HUES64 (cell line): ENCODE measurements at regions not wholly inside any gene's neighbourhood (a gene's known extent, or its start where the extent isn't known, plus 50 kb on each side); places are given as distances from the start of the nearest gene placed in this dataset.
"Not testable (repeated sequence)": the region's sequence is repeated elsewhere in the genome, so short reads cannot be mapped to it uniquely, and the experiment has no call there.

Source experiments
- H3K27ac ChIP-seq: 2 replicates; pipeline ENCODE4 v1.7.0; 2013; ENCODE audit warnings: low read depth, low read length, inconsistent platforms
- H3K27me3 ChIP-seq: 2 replicates; pipeline ENCODE4 v1.6.1; 2013; ENCODE audit warnings: mild to moderate bottlenecking, low read length; ENCODE audit not compliant: insufficient read depth
- H3K36me3 ChIP-seq: 2 replicates; pipeline ENCODE4 v1.6.1; 2013; ENCODE audit warnings: mild to moderate bottlenecking, low read length; ENCODE audit not compliant: insufficient read depth
- H3K4me1 ChIP-seq: 2 replicates; pipeline ENCODE4 v1.6.1; 2013; ENCODE audit warnings: mild to moderate bottlenecking, low read length, moderate library complexity; ENCODE audit not compliant: insufficient read depth
- H3K4me3 ChIP-seq: 2 replicates; pipeline ENCODE4 v1.5.1; 2013; ENCODE audit warnings: mild to moderate bottlenecking, low read length, moderate library complexity
- H3K9ac ChIP-seq: 2 replicates; pipeline ENCODE4 v1.6.1; 2013; ENCODE audit warnings: mild to moderate bottlenecking, low read depth, low read length
- H3K9me3 ChIP-seq: 2 replicates; pipeline ENCODE4 v1.6.1; 2013; ENCODE audit warnings: low read depth, low read length; ENCODE audit not compliant: insufficient read depth
- WGBS: fragments of 150-250, 120-280 bp; methylation state at CpG from one replicate; pipeline ENCODE4 v1.1.7; 2013; ENCODE audit warnings: missing lambda C conversion rate; 5-methylcytosine and 5-hydroxymethylcytosine counted together

GRCh38 chr13:70792121-70792520 is 683.9 kb upstream of the KLHL1 start:
- H3K9ac ChIP-seq = no peak overlapping the region
- H3K9me3 ChIP-seq = no peaks in the 10 kb centered on the region
- WGBS = 82% methylated on average over 2 of the region's 2 CpGs
- H3K36me3 ChIP-seq = no peaks in the 10 kb centered on the region
- no peaks in the 10 kb centered on the region for H3K4me1 ChIP-seq
- no peaks in the 10 kb centered on the region for H3K27me3 ChIP-seq
- H3K27ac ChIP-seq = no peak overlapping the region
- no peak overlapping the region for H3K4me3 ChIP-seq

GRCh38 chr13:70789751-70790150 is 681.5 kb upstream of the KLHL1 start:
- Histone ChIP-seq H3K9me3 (no peaks in the 10 kb centered on the region), H3K4me1 (no peaks in the 10 kb centered on the region), H3K4me3 (no peak overlapping the region), H3K9ac (no peak overlapping the region), H3K36me3 (no peaks in the 10 kb centered on the region), H3K27ac (no peak overlapping the region), H3K27me3 (no peaks in the 10 kb centered on the region)

- whole genome bisulfite sequencing = 92% methylated on average over 3 of the region's 3 CpGs
- Histone ChIP-seq H3K4me1 (no peaks in the 10 kb centered on the region), H3K36me3 (no peaks in the 10 kb centered on the region)
Measured at GRCh38 chr13:70788074-70788473, 679.8 kb upstream of the KLHL1 start.

GRCh38 chr13:70784207-70784989 is 676.1 kb upstream of the KLHL1 start:
- Histone ChIP-seq H3K4me1 (no peaks in the 10 kb centered on the region), H3K27ac (no peak overlapping the region), H3K27me3 (no peaks in the 10 kb centered on the region), H3K9me3 (no peaks in the 10 kb centered on the region), H3K36me3 (no peaks in the 10 kb centered on the region), H3K4me3 (no peak overlapping the region), H3K9ac (no peak overlapping the region)
- 97% methylated on average over 3 of the region's 3 CpGs for WGBS

More at GRCh38 chr13:70788074-70788473, 679.8 kb upstream of the KLHL1 start:
- Histone ChIP-seq H3K4me3 (no peak overlapping the region), H3K9me3 (no peaks in the 10 kb centered on the region), H3K9ac (no peak overlapping the region), H3K27ac (no peak overlapping the region), H3K27me3 (no peaks in the 10 kb centered on the region)

- no peak overlapping the region for H3K4me3 ChIP-seq
- no peaks in the 10 kb centered on the region for H3K36me3 ChIP-seq
- H3K27ac ChIP-seq = no peak overlapping the region
- no peaks in the 10 kb centered on the region for H3K27me3 ChIP-seq
- no peaks in the 10 kb centered on the region for H3K9me3 ChIP-seq
- no peak overlapping the region for H3K9ac ChIP-seq
- peaks cover 10% of the 10 kb centered on the region for H3K4me1 ChIP-seq
- WGBS = 100% methylated on average over 1 of the region's 1 CpG
Measured at GRCh38 chr13:70769817-70770216, 661.6 kb upstream of the KLHL1 start.

- Histone ChIP-seq H3K4me3 (no peak overlapping the region), H3K27ac (no peak overlapping the region), H3K9ac (no peak overlapping the region), H3K36me3 (no peaks in the 10 kb centered on the region), H3K4me1 (no peaks in the 10 kb centered on the region), H3K27me3 (no peaks in the 10 kb centered on the region), H3K9me3 (no peaks in the 10 kb centered on the region)
- WGBS = 100% methylated on average over 1 of the region's 4 CpGs
Measured at GRCh38 chr13:70758932-70759331, 650.7 kb upstream of the KLHL1 start.

GRCh38 chr13:70756088-70756487 is 647.8 kb upstream of the KLHL1 start:
- Histone ChIP-seq H3K27me3 (no peaks in the 10 kb centered on the region), H3K9me3 (no peaks in the 10 kb centered on the region), H3K4me3 (no peak overlapping the region), H3K4me1 (no peaks in the 10 kb centered on the region), H3K9ac (no peak overlapping the region), H3K36me3 (no peaks in the 10 kb centered on the region), H3K27ac (no peak overlapping the region)

GRCh38 chr13:70755456-70755855 is 647.2 kb upstream of the KLHL1 start:
- Histone ChIP-seq H3K4me1 (no peaks in the 10 kb centered on the region), H3K27ac (no peak overlapping the region), H3K4me3 (no peak overlapping the region), H3K9ac (no peak overlapping the region), H3K27me3 (no peaks in the 10 kb centered on the region), H3K36me3 (no peaks in the 10 kb centered on the region), H3K9me3 (no peaks in the 10 kb centered on the region)
- WGBS = 96% methylated on average over 3 of the region's 4 CpGs

GRCh38 chr13:70747262-70747661 is 639.0 kb upstream of the KLHL1 start:
- Histone ChIP-seq H3K27me3 (no peaks in the 10 kb centered on the region), H3K9ac (no peak overlapping the region), H3K4me1 (no peaks in the 10 kb centered on the region), H3K4me3 (no peak overlapping the region), H3K27ac (no peak overlapping the region), H3K9me3 (no peaks in the 10 kb centered on the region), H3K36me3 (no peaks in the 10 kb centered on the region)

- WGBS = 98% methylated on average over 6 of the region's 6 CpGs
- not testable (repeated sequence) for H3K9ac ChIP-seq, H3K9me3 ChIP-seq, H3K36me3 ChIP-seq, H3K4me3 ChIP-seq, H3K4me1 ChIP-seq, H3K27ac ChIP-seq, H3K27me3 ChIP-seq
Measured at GRCh38 chr13:70746469-70746868, 638.2 kb upstream of the KLHL1 start.

GRCh38 chr13:70736622-70737317 is 628.5 kb upstream of the KLHL1 start:
- Histone ChIP-seq H3K4me1 (peaks cover 16% of the 10 kb centered on the region), H3K4me3 (no peak overlapping the region)
- WGBS = no CpG with 5 or more reads among the region's 1 CpG

More at GRCh38 chr13:70736622-70737317, 628.5 kb upstream of the KLHL1 start:
- Histone ChIP-seq H3K9ac (no peak overlapping the region), H3K36me3 (no peaks in the 10 kb centered on the region), H3K27ac (no peak overlapping the region), H3K27me3 (no peaks in the 10 kb centered on the region), H3K9me3 (no peaks in the 10 kb centered on the region)
